B cell (primary cell): ENCODE measurements at regions not wholly inside any gene's neighbourhood (a gene's known extent, or its start where the extent isn't known, plus 50 kb on each side); places are given as distances from the start of the nearest gene placed in this dataset.

Experiments
- ATAC-seq: fragments of 200-7000 bp; cut with Tn5 transposase; one replicate; pipeline ENCODE4 v1.10.0; 2021; ENCODE audit warnings: low read depth, mild to moderate bottlenecking, moderate number of reproducible peaks, moderate library complexity
- CTCF ChIA-PET: fragments of 350-600 bp; sonication (Branson Sonifier 250); formaldehyde crosslinking; loops from one replicate; lab custom pipeline; 2021; ENCODE audit warnings: antibody characterized with exemption, inconsistent platforms; lab: Charles Lee
- POLR2A ChIA-PET: fragments of 350-600 bp; sonication (Branson Sonifier 250); formaldehyde crosslinking; loops from one replicate; lab custom pipeline; 2021; ENCODE audit warnings: antibody characterized with exemption; lab: Charles Lee
- DNase-seq: peaks from one replicate; pipeline ENCODE4 v3.0.0; 2013
- H2AFZ ChIP-seq: 2 replicates; pipeline ENCODE4 v1.6.1; 2012; ENCODE audit warnings: mild to moderate bottlenecking, low read depth, low read length; ENCODE audit not compliant: insufficient read depth, poor library complexity, severe bottlenecking
- H3K27ac ChIP-seq, 2 donors: 1 replicate in 1 of 2; 2 replicates in 1 of 2; pipeline ENCODE4 v1.5.1; 2012 to 2013; ENCODE audit warnings: low read length in 2 of 2, mild to moderate bottlenecking in 2 of 2, moderate library complexity in 1 of 2
- H3K27me3 ChIP-seq, 4 experiments: fragments of 200-600 bp in 1 of 4; sonication (generic) in 1 of 4; replicated peaks in 1 of 4; 1 replicate in 2 of 4; 2 replicates in 2 of 4; pipeline versions ENCODE4 v1.6.1 to v1.7.0; 2013 to 2016; ENCODE audit warnings: low read length in 3 of 4, mild to moderate bottlenecking in 2 of 4, mixed read lengths in 1 of 4, moderate library complexity in 1 of 4; ENCODE audit not compliant: insufficient read depth in 4 of 4, control insufficient read depth in 3 of 4; ENCODE audit errors: control extremely low read depth in 1 of 4
- H3K36me3 ChIP-seq, 2 experiments: replicated peaks in 1 of 2; 1 replicate in 1 of 2; 2 replicates in 1 of 2; pipeline versions ENCODE4 v1.6.1 to v1.7.1; 2013; ENCODE audit warnings: low read length in 1 of 2; ENCODE audit not compliant: insufficient read depth in 2 of 2, control insufficient read depth in 1 of 2; ENCODE audit errors: control extremely low read depth in 1 of 2, extremely low read depth in 1 of 2
- H3K4me1 ChIP-seq, 2 donors: fragments of 200-600 bp in 1 of 2; sonication (generic) in 1 of 2; 1 replicate in 1 of 2; 2 replicates in 1 of 2; pipeline versions ENCODE4 v1.5.1 to v1.6.1; 2013 to 2017; ENCODE audit warnings: low read length in 2 of 2; ENCODE audit not compliant: control insufficient read depth in 2 of 2, insufficient read depth in 2 of 2
- H3K4me2 ChIP-seq: replicated peaks from 2 replicates; pipeline ENCODE3; 2012; ENCODE audit warnings: mild to moderate bottlenecking, low read depth, low read length; ENCODE audit not compliant: poor library complexity, severe bottlenecking
- H3K4me3 ChIP-seq, 5 experiments: fragments of 200-600 bp in 1 of 5; sonication (generic) in 1 of 5; 1 replicate in 3 of 5; 2 replicates in 2 of 5; pipeline versions ENCODE4 v1.5.1 to v1.7.0; 2011 to 2016; ENCODE audit warnings: low read length in 4 of 5, mild to moderate bottlenecking in 4 of 5, low read depth in 2 of 5, control low read depth in 1 of 5, moderate library complexity in 1 of 5; ENCODE audit not compliant: insufficient read depth in 1 of 5; ENCODE audit errors: control extremely low read depth in 1 of 5, extremely low read depth in 1 of 5
- H3K79me2 ChIP-seq: fragments of 200-600 bp; sonication (generic); one replicate; pipeline ENCODE4 v1.6.0; 2016; ENCODE audit warnings: low read length; ENCODE audit not compliant: control insufficient read depth, insufficient read depth
- H3K9ac ChIP-seq: fragments of 200-600 bp; sonication (generic); 2 replicates; pipeline ENCODE4 v1.6.1; 2017; ENCODE audit warnings: mild to moderate bottlenecking, low read length, moderate library complexity
- H3K9me3 ChIP-seq, 3 donors: one replicate each; pipeline versions ENCODE4 v1.6.1 to v1.7.1; 2013; ENCODE audit warnings: low read length in 2 of 3; ENCODE audit not compliant: control insufficient read depth in 2 of 3, insufficient read depth in 1 of 3; ENCODE audit errors: control extremely low read depth in 1 of 3
- H4K20me1 ChIP-seq: 2 replicates; pipeline ENCODE4 v1.6.0; 2012; ENCODE audit warnings: mild to moderate bottlenecking, low read length; ENCODE audit not compliant: insufficient read depth, control insufficient read depth, poor library complexity, severe bottlenecking
- H3K27ac Mint-ChIP-seq: one replicate; pipeline ENCODE4 v1.8.0; 2021; ENCODE audit warnings: mixed read lengths
- H3K27me3 Mint-ChIP-seq: one replicate; pipeline ENCODE4 v1.8.0; 2021; ENCODE audit warnings: mixed read lengths
- H3K4me1 Mint-ChIP-seq: one replicate; pipeline ENCODE4 v1.8.0; 2021; ENCODE audit warnings: mixed read lengths
- H3K4me3 Mint-ChIP-seq: one replicate; pipeline ENCODE4 v1.8.0; 2021; ENCODE audit warnings: mixed read lengths
- H3K9me3 Mint-ChIP-seq: one replicate; pipeline ENCODE4 v1.8.0; 2022; ENCODE audit warnings: mixed read lengths; ENCODE audit not compliant: insufficient read depth
- CTCF ChIP-seq: fragments of 200-600 bp; IDR thresholded peaks from one replicate; pipeline ENCODE4 v1.8.0; 2022; ENCODE audit warnings: antibody characterized with exemption, mild to moderate bottlenecking
- EZH2 ChIP-seq: IDR thresholded peaks from 2 replicates; pipeline ENCODE4 v1.6.1; 2012; ENCODE audit warnings: borderline replicate concordance, low read depth, mild to moderate bottlenecking, moderate library complexity, low read length; ENCODE audit not compliant: insufficient read depth, poor library complexity, severe bottlenecking
- WGBS: methylation state at CpG from one replicate; pipeline ENCODE4 v1.1.5; 2013; ENCODE audit warnings: missing lambda C conversion rate; ENCODE audit not compliant: insufficient coverage; 5-methylcytosine and 5-hydroxymethylcytosine counted together
- intact Hi-C: fragments of 100-400 bp; cut with micrococcal nuclease; formaldehyde crosslinking; loops from one replicate; pipeline ENCODE4 v1.10.0; 2022

GRCh38 chr21:15291621-15292266, 226.9 kb upstream of the NRIP1 start:
- no peak overlapping the region for H3K27ac Mint-ChIP-seq
- no peaks in the 10 kb centered on the region for H3K27me3 Mint-ChIP-seq
- no peak for DNase-seq
- Histone ChIP-seq H3K4me3 (no peak overlapping the region), H3K36me3 (no peaks in the 10 kb centered on the region), H3K27ac (no peak overlapping the region), H3K79me2 (no peaks in the 10 kb centered on the region), H3K9ac (no peak overlapping the region), H3K9me3 (peaks cover 0 to 5% (median 0%) of the 10 kb centered on the region in 3 donors), H2AFZ (no peak overlapping the region), H3K27me3 (no peaks in the 10 kb centered on the region), H3K4me2 (no peak overlapping the region), H4K20me1 (no peaks in the 10 kb centered on the region), H3K4me1 (peaks cover 0 to 5% of the 10 kb centered on the region in 2 donors)
- POLR2A ChIA-PET = no interaction called here
- CTCF ChIA-PET = no interaction called here
- TF ChIP-seq CTCF (no peak), EZH2 (no peak)
- no peak overlapping the region for H3K4me3 Mint-ChIP-seq
- H3K4me1 Mint-ChIP-seq = peaks cover under 1% of the 10 kb centered on the region
- no peak for ATAC-seq
- H3K9me3 Mint-ChIP-seq = no peaks in the 10 kb centered on the region
- WGBS = 98% methylated on average over 4 of the region's 4 CpGs
- intact Hi-C loops = no loop called here

GRCh38 chr21:15293240-15293639, 228.4 kb upstream of the NRIP1 start:
- Mint-ChIP-seq H3K9me3 (no peaks in the 10 kb centered on the region), H3K4me1 (peaks cover 15% of the 10 kb centered on the region), H3K4me3 (no peak overlapping the region), H3K27ac (no peak overlapping the region), H3K27me3 (no peaks in the 10 kb centered on the region)
- no peak overlapping the region for H2AFZ ChIP-seq
- intact Hi-C loops = no loop called here
- CTCF ChIA-PET = no interaction called here
- POLR2A ChIA-PET = no interaction called here
- H3K9me3 ChIP-seq = peaks cover 0 to 5% (median 0%) of the 10 kb centered on the region in 3 donors
- peaks cover 8 to 12% of the 10 kb centered on the region in 2 donors for H3K4me1 ChIP-seq
- ATAC-seq (no peak), DNase-seq (no peak)
- H3K4me2 ChIP-seq = no peak overlapping the region
- H3K27ac ChIP-seq = no peak overlapping the region
- TF ChIP-seq CTCF (no peak), EZH2 (no peak)
- H3K4me3 ChIP-seq = no peak overlapping the region
- H3K9ac ChIP-seq = no peak overlapping the region
- H3K79me2 ChIP-seq = no peaks in the 10 kb centered on the region
- H3K36me3 ChIP-seq = no peaks in the 10 kb centered on the region
- H3K27me3 ChIP-seq = no peaks in the 10 kb centered on the region
- H4K20me1 ChIP-seq = no peaks in the 10 kb centered on the region
